ENCODE measurements at regions not wholly inside any gene's neighbourhood (a gene's known extent, or its start where the extent isn't known, plus 50 kb on each side); places are given as distances from the start of the nearest gene placed in this dataset.
"Not testable (repeated sequence)": the region's sequence is repeated elsewhere in the genome, so short reads cannot be mapped to it uniquely, and the experiment has no call there.

- no peak for DNase-seq
Observed at GRCh38 chr2:183536714-183537113, 412.5 kb downstream of the NUP35 start.

DNA sequence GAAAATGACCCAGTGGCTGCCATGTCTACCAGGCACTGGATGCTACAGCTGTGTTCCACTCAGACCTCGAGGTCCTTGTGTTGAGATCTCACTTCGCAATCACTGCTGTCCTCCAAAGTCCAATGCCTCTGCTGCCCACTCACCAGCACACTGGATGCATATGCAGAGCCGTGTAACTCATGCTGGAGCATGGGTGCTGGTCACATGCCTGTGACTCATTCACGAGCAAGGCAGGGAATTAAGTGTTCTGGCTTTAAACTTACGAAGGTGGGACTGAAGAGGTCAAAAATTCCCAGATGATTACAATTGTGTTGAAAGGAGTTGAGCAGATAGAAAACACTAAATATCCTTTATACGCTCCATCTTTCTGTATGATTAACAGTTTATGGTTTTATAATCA lies 417.5 kb downstream of the NUP35 start:
- DNase-seq: no peak

- DNase-seq: no peak
Observed at GRCh38 chr2:183542606-183543005, 418.4 kb downstream of the NUP35 start.

- no peak for DNase-seq
Observed at GRCh38 chr2:183543222-183543621, 419.0 kb downstream of the NUP35 start.

DNA sequence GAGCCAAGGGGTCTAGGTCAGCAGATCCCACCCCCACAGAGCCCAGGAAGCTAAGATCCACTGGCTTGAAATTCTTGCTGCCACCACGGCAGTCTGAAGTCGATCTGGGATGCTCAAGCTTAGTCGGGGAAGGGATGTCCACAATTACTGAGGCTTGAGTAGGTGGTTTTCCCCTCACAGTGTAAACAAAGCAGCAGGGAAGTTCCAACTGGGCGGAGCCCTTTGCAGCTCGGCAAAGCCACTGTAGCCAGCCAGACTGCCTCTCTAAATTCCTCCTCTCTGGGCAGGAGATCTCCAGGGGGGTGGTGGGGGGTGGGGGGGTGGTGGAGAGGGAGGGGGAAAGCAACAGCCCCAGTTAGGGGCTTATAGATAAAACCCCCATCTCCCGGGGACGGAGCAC lies 419.5 kb downstream of the NUP35 start:
- no peak for DNase-seq

GRCh38 chr2:183546560-183547350 lies 422.5 kb downstream of the NUP35 start:
- DNase-seq: not testable (repeated sequence)

DNA sequence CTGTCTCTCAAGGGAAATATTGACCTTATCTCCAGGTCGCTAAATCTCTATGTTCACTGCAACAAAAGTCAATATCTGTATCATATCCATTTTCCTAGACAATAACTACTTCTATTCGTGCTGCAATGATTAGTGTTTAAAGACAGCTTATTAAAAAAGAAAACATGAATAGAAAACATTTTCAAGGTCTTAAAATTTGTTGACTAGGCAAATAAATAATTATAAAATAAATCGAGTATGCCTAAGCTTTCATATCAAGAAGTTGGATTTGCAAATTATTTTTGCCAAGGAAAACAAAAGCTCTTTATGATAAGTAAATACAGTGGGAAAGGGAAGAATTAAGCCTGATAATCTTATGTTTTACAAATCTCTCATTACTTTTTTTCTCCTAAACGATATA lies 428.5 kb downstream of the NUP35 start:
- DNase-seq: no peak

DNA sequence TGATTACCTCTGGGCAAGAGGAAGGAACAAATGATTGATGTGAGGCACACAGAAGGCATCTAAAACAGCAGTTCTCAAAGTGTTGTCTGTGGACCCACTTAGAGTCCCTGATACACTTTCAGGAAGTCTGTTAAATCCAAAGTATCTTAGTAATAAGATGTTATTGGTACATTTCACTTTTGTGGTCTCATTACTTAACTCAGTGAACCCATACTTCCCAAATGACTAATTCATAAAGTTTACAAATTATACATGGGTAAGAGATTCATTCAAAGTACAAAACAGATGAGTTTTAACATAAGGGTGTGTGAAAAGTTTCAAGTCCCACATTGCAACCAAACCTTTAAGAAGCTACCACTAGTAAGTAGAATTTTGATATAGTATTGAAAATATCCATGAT lies 440.5 kb downstream of the NUP35 start:
- no peak for DNase-seq

DNA sequence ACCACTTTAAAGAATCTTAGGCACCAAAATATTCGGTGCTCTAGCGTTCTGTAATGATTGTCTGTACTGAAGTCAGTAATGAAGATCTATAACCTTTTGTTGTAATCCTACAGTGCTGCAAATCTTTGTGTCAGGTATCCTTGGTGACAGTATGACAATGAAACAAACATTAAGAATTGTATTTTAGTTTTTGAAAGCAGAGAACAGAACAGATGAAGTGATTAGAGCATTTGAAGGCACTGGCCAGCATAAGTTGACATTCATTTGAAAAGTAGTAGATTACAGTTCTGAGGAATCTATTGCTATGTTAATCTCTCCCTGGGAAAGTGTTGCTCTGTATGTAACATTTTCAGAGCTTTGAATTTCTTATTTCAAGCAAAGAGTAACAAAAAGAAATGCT lies 451.2 kb downstream of the NUP35 start:
- DNase-seq: no peak

DNA sequence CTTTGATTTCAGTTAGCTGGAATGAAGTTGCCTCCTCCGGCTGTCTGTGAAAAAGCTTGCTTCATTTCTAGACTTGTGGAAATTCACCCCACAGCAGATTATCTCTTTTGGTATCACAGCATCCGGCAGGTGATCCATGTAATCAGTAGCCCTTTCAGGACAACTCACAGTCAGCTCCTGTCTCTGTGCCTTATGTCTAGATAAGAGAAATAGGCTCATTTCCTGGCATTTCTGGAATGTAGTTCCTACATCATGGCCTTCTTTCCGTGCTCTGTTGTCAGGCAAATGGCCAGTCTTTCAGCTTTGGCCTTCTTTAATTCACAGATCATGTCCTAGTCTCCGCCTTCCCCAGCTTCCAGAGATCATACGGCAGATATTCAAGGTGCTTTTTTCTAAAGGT lies 455.4 kb downstream of the NUP35 start:
- no peak for DNase-seq

- no peak for DNase-seq
Observed at GRCh38 chr2:183592271-183592670, 468.0 kb downstream of the NUP35 start.

GRCh38 chr2:183594150-183594549 lies 469.9 kb downstream of the NUP35 start:
- DNase-seq: no peak

- DNase-seq: no peak
Observed at GRCh38 chr2:183597841-183598240, 473.6 kb downstream of the NUP35 start.

DNA sequence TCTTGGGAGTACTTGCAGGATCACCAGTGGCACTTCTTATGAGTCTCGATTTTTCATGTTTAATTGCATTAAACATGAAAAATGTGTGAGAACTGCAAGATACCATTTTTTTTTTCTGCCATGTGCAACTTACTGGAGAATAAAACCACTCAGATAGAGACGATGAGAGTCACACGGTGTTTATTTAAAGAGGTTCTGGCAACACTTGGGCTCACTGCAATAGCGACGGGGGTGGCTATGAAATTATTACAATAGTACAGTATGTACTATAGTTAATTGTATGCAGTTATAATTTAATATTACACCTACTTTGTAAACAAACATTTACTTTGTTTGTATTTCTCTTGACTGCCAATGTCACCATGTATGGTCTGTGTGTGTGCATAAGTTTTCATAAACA lies 479.8 kb downstream of the NUP35 start:
- no peak for DNase-seq

GRCh38 chr2:183605440-183605839 lies 481.2 kb downstream of the NUP35 start:
- no peak for DNase-seq

DNA sequence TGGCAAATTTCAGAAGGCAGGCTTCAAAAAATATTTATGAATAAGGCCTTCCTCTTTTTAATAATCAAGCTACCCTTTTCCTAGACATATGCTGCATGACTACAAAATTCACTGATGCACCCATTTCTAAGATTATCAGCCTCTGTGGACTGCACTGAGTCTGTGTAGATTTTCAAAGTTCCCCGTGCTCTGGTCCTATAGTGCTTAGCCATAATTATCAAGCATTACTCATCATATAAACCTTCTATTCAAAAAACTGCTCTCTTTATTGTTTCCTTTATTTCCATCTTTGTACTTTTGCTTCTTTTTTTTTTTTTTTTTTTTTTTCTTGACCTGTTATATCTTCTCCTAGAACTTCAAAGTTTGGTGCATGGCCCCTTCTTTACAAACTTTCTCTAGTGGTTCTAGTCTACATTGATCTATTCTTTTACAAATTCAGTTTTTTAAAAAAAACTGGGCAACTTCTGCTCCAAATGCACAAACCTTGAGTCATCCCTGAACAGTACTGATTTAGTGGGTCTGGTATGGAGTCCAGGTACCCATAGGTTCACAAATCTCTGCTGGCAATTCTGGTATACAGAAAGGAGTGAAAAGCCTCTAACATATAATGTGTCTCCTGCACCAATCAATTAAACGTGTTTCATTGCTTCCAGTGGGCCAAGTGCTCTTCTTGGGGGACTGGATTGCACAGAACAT lies 481.9 kb downstream of the NUP35 start:
- no peak for DNase-seq

GRCh38 chr2:183606718-183607085 lies 482.5 kb downstream of the NUP35 start:
- DNase-seq: no peak

DNA sequence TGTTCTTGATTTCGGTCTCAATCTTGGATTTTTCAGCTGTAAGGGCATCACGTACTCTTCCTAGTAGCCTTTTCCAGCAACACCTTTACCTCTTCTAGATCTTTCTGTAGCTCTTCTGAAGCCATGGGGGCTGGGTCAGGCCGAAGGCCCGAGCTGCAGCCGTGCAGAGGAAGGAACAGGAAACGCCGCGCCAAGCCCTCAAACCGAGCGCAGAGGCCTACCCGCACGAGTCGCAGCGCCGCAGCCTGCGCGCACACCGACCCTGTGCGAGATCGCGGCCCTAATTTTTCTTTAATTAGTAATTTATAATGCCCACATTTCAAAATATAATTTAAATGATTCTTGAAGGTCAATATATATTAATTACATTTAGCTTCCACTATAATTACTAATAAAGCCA lies 483.8 kb downstream of the NUP35 start:
- DNase-seq: no peak

DNA sequence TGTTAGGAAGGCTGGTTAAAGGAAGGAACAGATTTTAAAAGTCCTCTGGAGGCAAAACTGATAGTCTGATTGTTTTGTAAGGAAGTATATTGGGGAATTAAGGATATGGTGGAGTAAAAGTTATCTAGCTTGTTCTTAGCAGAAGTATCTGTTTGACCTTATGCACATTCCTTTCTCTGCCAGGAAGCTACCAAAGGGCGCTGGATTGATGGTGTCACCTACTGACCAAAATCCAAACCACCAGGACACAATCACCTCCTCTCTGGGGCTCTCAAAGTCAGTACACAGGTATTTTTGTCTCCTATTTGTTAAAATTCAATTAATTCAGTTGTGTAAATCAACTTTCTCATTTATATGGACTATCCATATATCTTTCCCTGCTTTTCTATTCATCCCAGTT lies 484.5 kb downstream of the NUP35 start:
- no peak for DNase-seq

GRCh38 chr2:183610724-183611123 lies 486.5 kb downstream of the NUP35 start:
- DNase-seq: no peak

DNA sequence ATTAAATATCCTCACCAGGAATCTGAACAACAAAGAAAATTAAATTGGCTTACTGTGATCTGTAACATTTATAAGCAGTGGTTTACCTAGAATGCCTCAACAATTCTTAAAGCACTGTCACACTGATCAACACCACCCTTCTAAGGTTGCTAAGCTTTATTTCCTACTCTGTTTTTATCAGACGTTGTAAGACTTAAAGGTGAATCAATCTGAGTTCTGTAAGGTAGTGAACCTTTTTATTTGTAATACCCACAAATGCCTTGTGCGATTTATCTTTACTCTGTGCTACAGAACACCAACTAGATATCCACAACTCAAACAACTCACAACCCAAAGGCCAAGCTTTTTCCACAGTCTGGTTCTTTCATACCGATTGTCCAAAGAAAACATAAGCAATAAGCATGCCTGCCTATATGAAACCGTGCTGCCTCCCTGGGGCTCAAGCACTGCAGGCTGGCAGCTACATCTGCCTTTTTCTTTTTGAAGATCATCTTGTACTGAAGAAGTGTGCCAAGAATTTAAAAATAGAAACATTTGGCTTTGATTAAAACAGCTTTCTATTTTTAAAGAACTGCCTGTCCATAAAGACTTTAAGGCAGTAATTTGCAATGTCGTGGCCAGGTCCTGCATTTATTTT lies 490.7 kb downstream of the NUP35 start:
- DNase-seq: no peak

DNA sequence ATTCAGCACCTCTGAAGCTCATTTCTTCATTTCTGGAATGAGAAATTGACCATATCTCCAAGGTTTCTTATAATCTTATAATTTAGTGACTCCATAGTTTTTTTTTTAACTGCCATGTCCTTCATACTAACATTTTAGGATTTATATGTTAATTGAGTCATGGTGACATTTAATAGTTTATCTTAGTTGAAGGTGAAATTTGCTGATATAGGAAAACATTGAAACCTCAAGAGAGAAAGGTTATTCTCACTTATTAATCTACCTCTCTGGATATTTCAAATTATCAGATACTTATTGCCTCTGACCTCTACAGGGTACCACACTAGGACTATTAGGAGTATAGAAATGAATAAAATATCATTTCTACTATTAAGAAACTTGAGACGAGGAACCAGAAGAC lies 499.0 kb downstream of the NUP35 start:
- no peak for DNase-seq

DNA sequence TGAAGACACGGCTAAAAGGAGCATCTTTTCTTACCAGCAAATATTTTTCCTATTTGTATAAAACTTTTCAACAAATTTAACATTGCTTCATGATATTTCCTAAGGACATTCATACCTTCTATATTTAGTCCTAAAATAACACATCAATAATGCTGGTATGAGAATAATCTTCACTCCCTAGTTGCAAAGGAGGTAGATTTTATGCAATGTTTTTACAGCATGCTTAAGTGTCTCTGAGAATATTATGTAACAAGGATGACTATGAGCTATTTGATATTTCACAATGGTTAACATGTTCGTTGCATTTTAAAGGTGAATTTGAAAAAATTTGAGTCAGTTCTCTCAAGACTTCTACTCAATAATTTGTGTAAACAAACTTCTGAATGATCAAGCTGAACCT lies 506.7 kb downstream of the NUP35 start:
- DNase-seq: no peak

- DNase-seq: no peak
Observed at GRCh38 chr2:183656121-183656520, 531.9 kb downstream of the NUP35 start.

Measured in kidney glomerular epithelial cell (primary cell).